HEK293 (cell line): ENCODE measurements at regions not wholly inside any gene's neighbourhood (a gene's known extent, or its start where the extent isn't known, plus 50 kb on each side); places are given as distances from the start of the nearest gene placed in this dataset.

Experiments used
- GLI2 ChIP-seq: fragments of 450-650 bp; formaldehyde crosslinking; IDR thresholded peaks from 2 replicates; pipeline ENCODE4; 2017; ENCODE audit warnings: missing biosample characterization, missing genetic modification characterization, low read depth, borderline replicate concordance
- GLI4 ChIP-seq: fragments of 450-650 bp; formaldehyde crosslinking; IDR thresholded peaks from 2 replicates; pipeline ENCODE4 v1.5.1; 2016; ENCODE audit warnings: missing biosample characterization, missing genetic modification characterization
- GLIS1 ChIP-seq: fragments of 450-650 bp; formaldehyde crosslinking; IDR thresholded peaks from 2 replicates; pipeline ENCODE4 v1.5.1; 2016; ENCODE audit warnings: missing biosample characterization, missing genetic modification characterization
- OSR2 ChIP-seq: fragments of 450-650 bp; formaldehyde crosslinking; IDR thresholded peaks from 2 replicates; pipeline ENCODE4 v1.5.1; 2016; ENCODE audit warnings: missing biosample characterization, missing genetic modification characterization
- OVOL3 ChIP-seq: fragments of 450-650 bp; formaldehyde crosslinking; IDR thresholded peaks from 2 replicates; pipeline ENCODE4 v1.5.1; 2016; ENCODE audit warnings: missing biosample characterization, missing genetic modification characterization
- PBX3 ChIP-seq: sonication (generic); formaldehyde crosslinking; IDR thresholded peaks from 2 replicates; pipeline ENCODE4 v1.8.1; 2022; ENCODE audit warnings: mild to moderate bottlenecking, moderate library complexity, missing genetic modification reagents
- PRDM1 ChIP-seq: fragments of 450-650 bp; formaldehyde crosslinking; IDR thresholded peaks from 2 replicates; pipeline ENCODE4; 2016; ENCODE audit warnings: missing biosample characterization, missing genetic modification characterization
- RBAK ChIP-seq: fragments of 450-650 bp; formaldehyde crosslinking; IDR thresholded peaks from 2 replicates; pipeline ENCODE4 v1.5.1; 2016; ENCODE audit warnings: missing biosample characterization, missing genetic modification characterization
- REST ChIP-seq: fragments of 450-650 bp; formaldehyde crosslinking; IDR thresholded peaks from 2 replicates; pipeline ENCODE4 v1.5.1; 2016; ENCODE audit warnings: missing biosample characterization, missing genetic modification characterization
- SCRT2 ChIP-seq: fragments of 450-650 bp; formaldehyde crosslinking; IDR thresholded peaks from 2 replicates; pipeline ENCODE4 v1.5.1; 2016; ENCODE audit warnings: missing biosample characterization, missing genetic modification characterization
- TRIM28 ChIP-seq: IDR thresholded peaks from 2 replicates; pipeline ENCODE4 v1.6.1; 2011; ENCODE audit warnings: low read length, control low read depth, borderline replicate concordance
- ZBTB26 ChIP-seq: fragments of 450-650 bp; formaldehyde crosslinking; optimal IDR thresholded peaks from 2 replicates; pipeline ENCODE3; 2016; ENCODE audit warnings: missing biosample characterization, mild to moderate bottlenecking, missing genetic modification characterization
- ZBTB44 ChIP-seq: fragments of 450-650 bp; IDR thresholded peaks from 2 replicates; pipeline ENCODE4 v1.5.1; 2018; ENCODE audit warnings: missing biosample characterization, mild to moderate bottlenecking, missing genetic modification characterization
- ZNF10 ChIP-seq: fragments of 450-650 bp; formaldehyde crosslinking; IDR thresholded peaks from 2 replicates; pipeline ENCODE4 v1.5.1; 2017; ENCODE audit warnings: missing biosample characterization, missing genetic modification characterization
- ZNF132 ChIP-seq: fragments of 450-650 bp; formaldehyde crosslinking; IDR thresholded peaks from 2 replicates; pipeline ENCODE4 v1.5.1; 2017; ENCODE audit warnings: missing biosample characterization, missing genetic modification characterization, borderline replicate concordance
- ZNF133 ChIP-seq: fragments of 450-650 bp; formaldehyde crosslinking; IDR thresholded peaks from 2 replicates; pipeline ENCODE4 v1.5.1; 2016; ENCODE audit warnings: missing biosample characterization, missing genetic modification characterization
- ZNF138 ChIP-seq: fragments of 450-650 bp; formaldehyde crosslinking; IDR thresholded peaks from 2 replicates; pipeline ENCODE4 v1.5.1; 2016; ENCODE audit warnings: missing biosample characterization, missing genetic modification characterization, borderline replicate concordance
- ZNF202 ChIP-seq: fragments of 450-650 bp; formaldehyde crosslinking; IDR thresholded peaks from 2 replicates; pipeline ENCODE4 v1.5.1; 2016; ENCODE audit warnings: missing biosample characterization, missing genetic modification characterization, borderline replicate concordance
- ZNF274 ChIP-seq, 2 experiments: fragments of 200-500 bp in 1 of 2; fragments of 450-650 bp in 1 of 2; sonication (Bioruptor generic) in 1 of 2; formaldehyde crosslinking in 1 of 2; IDR thresholded peaks; 2 replicates each; pipeline versions ENCODE4 v1.5.1 to v1.6.1; 2014 to 2016; ENCODE audit warnings: borderline replicate concordance in 1 of 2, inconsistent platforms in 1 of 2, low read length in 1 of 2, missing biosample characterization in 1 of 2, missing genetic modification characterization in 1 of 2
- ZNF292 ChIP-seq: fragments of 450-650 bp; formaldehyde crosslinking; IDR thresholded peaks from 2 replicates; pipeline ENCODE4 v1.5.1; 2016; ENCODE audit warnings: low read depth, missing biosample characterization, missing genetic modification characterization, borderline replicate concordance
- ZNF391 ChIP-seq: fragments of 450-650 bp; formaldehyde crosslinking; IDR thresholded peaks from 2 replicates; pipeline ENCODE4 v1.5.1; 2016; ENCODE audit warnings: low read depth, missing biosample characterization, missing genetic modification characterization, borderline replicate concordance
- ZNF416 ChIP-seq: fragments of 450-650 bp; formaldehyde crosslinking; IDR thresholded peaks from 2 replicates; pipeline ENCODE4 v1.5.1; 2016; ENCODE audit warnings: missing biosample characterization, missing genetic modification characterization
- ZNF449 ChIP-seq: fragments of 450-650 bp; formaldehyde crosslinking; IDR thresholded peaks from 2 replicates; pipeline ENCODE4 v1.5.1; 2017; ENCODE audit warnings: missing biosample characterization, mild to moderate bottlenecking, missing genetic modification characterization, moderate library complexity
- ZNF530 ChIP-seq: fragments of 450-650 bp; formaldehyde crosslinking; IDR thresholded peaks from 2 replicates; pipeline ENCODE4 v1.5.1; 2016; ENCODE audit warnings: low read depth, missing biosample characterization, missing genetic modification characterization
- ZNF571 ChIP-seq: fragments of 450-650 bp; formaldehyde crosslinking; IDR thresholded peaks from 2 replicates; pipeline ENCODE4 v1.5.0; 2017; ENCODE audit warnings: missing biosample characterization, missing genetic modification characterization
- ZNF585B ChIP-seq: fragments of 450-650 bp; formaldehyde crosslinking; IDR thresholded peaks from 2 replicates; pipeline ENCODE4 v1.5.1; 2016; ENCODE audit warnings: missing biosample characterization, missing genetic modification characterization
- ZNF645 ChIP-seq: fragments of 450-650 bp; formaldehyde crosslinking; IDR thresholded peaks from 2 replicates; pipeline ENCODE4; 2016; ENCODE audit warnings: missing biosample characterization, missing genetic modification characterization
- ZNF707 ChIP-seq: fragments of 450-650 bp; formaldehyde crosslinking; IDR thresholded peaks from 2 replicates; pipeline ENCODE4 v1.5.1; 2016; ENCODE audit warnings: missing biosample characterization, missing genetic modification characterization
- ZNF777 ChIP-seq: fragments of 450-650 bp; formaldehyde crosslinking; IDR thresholded peaks from 2 replicates; pipeline ENCODE4 v1.5.1; 2017; ENCODE audit warnings: missing biosample characterization, missing genetic modification characterization, borderline replicate concordance

GRCh38 chr12:115060477-115061168 is 376.6 kb upstream of the TBX3 start (continued):
- TF ChIP-seq OSR2 (tag by site-specific recombination) (0 out of 2 replicates have a peak, but pooled peaks have one; percentile 40), ZNF777 (tag by site-specific recombination) (no peak), ZNF707 (tag by site-specific recombination) (no peak), SCRT2 (no peak), ZNF10 (tag by site-specific recombination) (no peak), OVOL3 (tag by site-specific recombination) (0 out of 2 replicates have a peak, but pooled peaks have one; percentile 56), RBAK (tag by site-specific recombination) (0 out of 2 replicates have a peak, but pooled peaks have one; percentile 48), ZNF571 (tag by site-specific recombination) (no peak), PRDM1 (no peak), ZNF292 (0 out of 2 replicates have a peak, but pooled peaks have one; percentile 57), ZBTB44 (no peak), REST (tag by site-specific recombination) (peak; percentile 78), ZNF132 (no peak), ZNF274 (IDR thresholded peaks at IDR 0.05; ENCODE audit: low read length) (no peak), ZNF274 (tag by site-specific recombination; IDR thresholded peaks at IDR 0.05; ENCODE audit: borderline replicate concordance) (no peak), ZBTB26 (no peak), ZNF133 (tag by site-specific recombination) (no peak), ZNF530 (tag by site-specific recombination) (peak; percentile 74; the same call in 1 of the 2 replicates), ZNF138 (tag by site-specific recombination) (0 out of 2 replicates have a peak, but pooled peaks have one; percentile 61), TRIM28 (no peak), ZNF391 (tag by site-specific recombination) (no peak), GLIS1 (tag by site-specific recombination) (no peak), ZNF585B (tag by site-specific recombination) (no peak), PBX3 (CRISPR knock-in tag) (no peak), GLI2 (tag by site-specific recombination) (peak; percentile 35; the same call in 1 of the 2 replicates), ZNF449 (no peak), ZNF645 (tag by site-specific recombination) (no peak), ZNF202 (tag by site-specific recombination) (peak; percentile 88), GLI4 (no peak), ZNF416 (tag by site-specific recombination) (no peak)
